ENCODE measurements at regions not wholly inside any gene's neighbourhood (a gene's known extent, or its start where the extent isn't known, plus 50 kb on each side); places are given as distances from the start of the nearest gene placed in this dataset.
"Not testable (repeated sequence)": the region's sequence is repeated elsewhere in the genome, so short reads cannot be mapped to it uniquely, and the experiment has no call there.

DNA sequence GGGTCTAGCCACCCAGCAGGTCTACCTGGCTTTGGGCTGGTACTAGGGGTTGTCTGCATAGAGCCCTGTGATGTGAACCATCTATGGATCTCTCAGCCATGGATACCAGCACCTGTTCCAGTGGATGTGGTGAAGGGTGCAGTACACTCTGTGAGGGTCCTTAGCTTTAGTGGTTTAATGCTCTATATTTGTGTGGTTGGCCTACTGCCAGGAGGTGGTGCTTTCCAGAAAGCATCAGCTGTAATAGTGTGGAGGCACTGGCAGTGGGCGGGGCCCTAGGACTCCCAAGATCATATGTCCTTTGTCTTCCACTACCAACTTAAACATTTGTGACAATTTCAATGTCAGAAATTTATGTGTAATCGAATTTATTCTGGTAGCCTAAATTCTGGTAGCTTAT lies 1065.1 kb downstream of the RPIA start:
- DNase-seq, result not testable (repeated sequence)

- DNase-seq, result not testable (repeated sequence)
These were observed 1067.0 kb downstream of the RPIA start for GRCh38 chr2:89758332-89759026.

DNA sequence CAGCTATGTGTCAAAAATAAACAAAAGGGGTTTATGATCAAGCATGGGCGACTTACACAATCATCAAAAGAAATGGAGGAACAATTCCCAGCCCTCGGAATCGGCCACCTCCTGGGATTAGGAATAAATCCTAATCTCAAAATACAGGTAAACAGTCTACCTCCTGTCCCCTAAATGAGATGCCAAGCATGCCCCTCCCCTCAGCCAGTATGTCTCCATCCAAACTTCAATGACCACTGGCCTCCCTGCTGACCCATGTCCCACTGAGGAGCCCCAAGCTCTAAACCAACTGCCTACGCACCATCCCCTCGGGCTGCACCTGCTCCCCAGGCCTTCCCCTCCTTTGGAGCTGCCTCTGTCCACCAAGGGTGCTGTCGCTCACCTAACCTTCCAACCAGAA lies 1069.3 kb downstream of the RPIA start:
- DNase-seq, result not testable (repeated sequence)

DNA sequence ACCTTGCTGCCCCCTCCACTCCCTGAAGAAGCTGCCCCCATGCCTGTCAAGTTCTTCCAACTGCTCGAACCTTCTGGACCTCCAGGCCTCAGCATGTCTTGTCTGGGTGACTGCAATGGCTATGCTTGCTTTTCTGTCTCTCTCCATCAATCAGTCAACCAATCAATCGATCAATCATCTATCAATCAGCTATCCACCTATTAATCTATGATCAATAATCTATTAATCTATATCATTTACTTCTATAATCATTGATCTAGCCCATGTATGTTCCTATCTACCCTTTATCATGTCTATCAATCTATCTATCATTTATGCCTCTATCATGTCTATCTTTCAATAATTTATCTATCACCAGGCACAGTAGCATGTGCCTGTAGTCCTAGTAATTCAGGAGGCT lies 1069.7 kb downstream of the RPIA start:
- not testable (repeated sequence) for DNase-seq

- DNase-seq, result not testable (repeated sequence)
These were observed 1070.4 kb downstream of the RPIA start for GRCh38 chr2:89761863-89762262.

DNA sequence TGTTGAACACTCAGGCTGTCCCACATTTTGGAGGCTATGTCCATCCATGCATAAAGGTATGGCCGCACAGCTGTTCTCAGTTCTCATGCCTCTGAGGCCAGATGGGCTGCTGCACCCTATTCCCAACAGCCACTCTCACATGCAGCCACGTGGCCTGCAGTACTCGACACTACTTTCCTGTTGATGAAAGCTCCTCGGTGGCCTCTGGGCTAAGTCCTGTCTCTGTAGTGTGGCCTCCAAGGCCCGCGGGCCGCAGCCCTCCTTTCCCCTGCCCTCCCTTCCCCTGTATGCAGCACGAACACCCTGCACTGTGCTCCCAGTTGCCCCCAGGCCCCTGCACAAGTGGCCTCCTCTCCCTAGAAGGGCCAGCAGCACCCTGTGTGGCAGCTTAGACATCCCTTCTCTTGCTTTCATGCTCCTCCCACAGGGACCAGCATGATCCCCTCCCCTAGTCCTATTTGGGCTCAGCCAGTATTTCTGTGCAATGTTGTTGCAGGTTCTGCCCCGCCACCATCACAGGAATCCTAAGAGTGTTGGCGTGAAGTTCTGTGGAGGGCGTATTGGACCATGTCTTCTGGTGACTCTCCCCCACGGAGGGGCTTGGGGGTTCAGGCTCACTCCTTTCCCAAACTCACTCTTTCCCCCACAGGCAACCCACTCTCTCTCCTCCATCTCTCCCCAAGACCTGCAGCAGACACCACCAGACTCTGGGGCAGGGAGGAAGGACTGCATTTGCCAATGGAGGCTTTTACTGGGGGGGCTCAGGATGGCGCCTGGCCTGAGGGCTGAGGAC lies 1071.2 kb downstream of the RPIA start:
- DNase-seq, result not testable (repeated sequence)

GRCh38 chr2:89763254-89763580 lies 1071.7 kb downstream of the RPIA start:
- no peak for DNase-seq

DNA sequence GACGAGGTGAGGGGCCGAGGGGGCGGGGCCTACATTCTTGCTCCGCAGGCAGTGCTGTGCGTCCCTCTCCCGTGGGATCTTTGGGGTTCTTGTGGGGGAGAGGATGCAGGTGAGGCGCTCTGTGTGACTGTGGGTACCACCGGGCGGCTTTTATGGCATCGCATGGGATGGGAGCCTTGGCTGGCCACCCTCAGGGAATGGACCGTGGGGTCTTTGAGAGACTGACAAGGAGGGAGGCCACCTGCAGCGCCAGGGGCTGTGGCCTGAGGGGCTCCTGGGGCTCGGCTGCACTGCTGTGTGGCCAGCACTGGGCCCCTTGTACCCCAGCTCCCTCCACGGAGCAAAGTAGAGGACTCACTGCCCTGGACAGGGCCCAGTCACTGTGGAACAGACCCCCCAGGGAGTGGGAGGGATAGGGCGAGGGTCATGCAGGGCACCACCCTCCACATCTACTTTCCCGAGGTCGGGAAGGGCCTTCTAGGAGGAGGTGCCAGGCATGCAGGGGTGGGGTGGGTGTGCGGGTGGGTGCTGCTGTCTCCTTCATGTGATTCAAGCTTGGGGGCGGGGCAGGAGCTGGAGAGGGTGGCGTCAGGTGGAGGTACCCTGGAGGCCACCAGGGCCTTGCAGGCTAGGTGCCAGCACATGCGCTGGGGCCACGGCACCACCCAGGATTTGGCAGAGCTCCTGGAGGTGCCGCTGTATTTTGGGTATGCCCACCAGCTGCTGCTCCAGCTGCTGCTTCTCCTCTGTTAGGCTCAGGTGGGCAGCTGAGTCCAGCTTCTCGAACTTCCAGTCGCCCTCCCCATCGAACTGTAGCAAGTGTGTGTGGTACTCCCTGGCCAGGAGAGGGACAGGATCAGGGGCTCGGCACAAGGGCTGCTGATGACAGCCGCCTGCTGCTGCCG lies 1072.4 kb downstream of the RPIA start:
- no peak for DNase-seq

GRCh38 chr2:89764571-89765360 lies 1073.3 kb downstream of the RPIA start:
- DNase-seq, result not testable (repeated sequence)

DNA sequence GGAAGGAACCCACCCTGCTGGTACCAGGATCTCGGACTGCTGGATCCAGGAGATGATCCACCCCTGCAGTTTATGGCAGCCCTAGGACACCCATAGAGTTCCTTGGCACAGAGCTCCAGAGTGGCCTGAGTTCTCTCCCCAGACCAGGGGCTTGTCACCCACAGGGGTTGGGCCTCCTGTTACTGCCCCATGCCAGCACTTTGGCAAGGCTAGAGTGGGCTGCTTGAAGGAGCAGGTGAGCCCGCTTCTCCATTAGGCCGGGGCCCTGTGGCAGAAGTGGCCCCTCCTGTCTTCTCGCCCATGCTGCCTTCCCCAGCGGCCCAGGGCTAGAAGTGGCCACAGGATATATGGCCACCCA lies 1073.9 kb downstream of the RPIA start:
- DNase-seq, result not testable (repeated sequence)

DNA sequence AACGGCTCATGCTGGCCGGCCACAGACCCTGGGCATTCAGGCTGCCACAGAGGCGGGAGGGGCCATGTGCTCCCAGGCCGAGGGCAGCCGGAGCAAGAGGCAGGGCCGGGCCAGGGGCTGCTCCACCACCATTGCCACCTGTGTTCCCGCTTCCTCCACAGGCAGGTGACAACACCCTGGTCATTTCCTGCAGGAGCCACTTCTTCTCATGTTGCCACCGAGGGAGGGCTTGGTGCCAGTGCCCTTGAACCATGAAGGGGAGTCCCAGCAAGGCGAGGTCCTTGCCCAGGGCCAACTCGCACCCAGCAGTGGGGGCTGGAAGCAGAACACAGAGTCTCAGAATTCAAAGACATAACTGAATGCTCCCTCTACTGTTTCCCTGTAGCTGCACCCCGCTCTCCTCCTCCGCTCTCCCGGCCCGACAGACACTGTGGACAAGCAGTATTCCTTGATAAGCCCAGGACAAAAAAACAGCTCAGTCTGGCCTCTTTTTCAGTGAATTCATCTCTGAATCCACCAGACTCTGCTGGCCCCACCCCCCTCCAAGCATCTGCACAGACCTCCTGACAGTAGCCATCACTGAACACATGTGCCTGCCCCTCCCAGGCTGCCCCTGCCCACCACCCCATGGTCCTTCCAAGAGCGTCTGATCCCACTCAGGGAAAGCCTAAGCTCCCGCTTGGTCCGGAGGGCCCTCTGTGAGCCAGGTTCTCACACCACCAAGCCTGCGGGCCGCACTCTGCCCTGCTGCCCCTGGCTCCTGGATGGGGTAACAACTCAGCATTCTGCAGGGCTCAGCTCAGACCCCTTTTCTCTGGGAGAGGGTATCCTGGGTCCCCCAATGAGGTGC lies 1074.9 kb downstream of the RPIA start:
- not testable (repeated sequence) for DNase-seq

DNA sequence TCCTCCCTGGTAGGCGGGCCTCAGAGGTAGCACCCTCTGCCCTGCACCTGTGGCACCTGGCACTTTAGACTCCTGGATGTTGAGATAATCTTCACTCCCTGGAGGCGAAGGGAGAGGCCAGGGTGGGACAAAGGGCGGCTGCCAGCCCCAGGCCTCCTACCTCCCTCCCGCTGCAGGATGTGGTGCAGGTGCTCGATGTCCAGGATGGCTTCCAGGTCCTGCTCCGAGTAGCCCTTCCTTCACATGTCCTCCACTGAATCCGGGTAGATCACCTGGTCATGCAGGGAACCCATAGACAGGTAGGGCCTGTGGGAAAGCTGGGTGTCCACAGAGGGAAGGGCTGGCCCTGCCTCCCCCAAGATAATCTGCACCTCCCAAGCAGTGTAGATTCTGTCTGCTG lies 1075.6 kb downstream of the RPIA start:
- not testable (repeated sequence) for DNase-seq

GRCh38 chr2:89767572-89768435 lies 1076.3 kb downstream of the RPIA start:
- DNase-seq, result no peak

GRCh38 chr2:89775885-89776284 lies 1084.4 kb downstream of the RPIA start:
- DNase-seq, result no peak

DNA sequence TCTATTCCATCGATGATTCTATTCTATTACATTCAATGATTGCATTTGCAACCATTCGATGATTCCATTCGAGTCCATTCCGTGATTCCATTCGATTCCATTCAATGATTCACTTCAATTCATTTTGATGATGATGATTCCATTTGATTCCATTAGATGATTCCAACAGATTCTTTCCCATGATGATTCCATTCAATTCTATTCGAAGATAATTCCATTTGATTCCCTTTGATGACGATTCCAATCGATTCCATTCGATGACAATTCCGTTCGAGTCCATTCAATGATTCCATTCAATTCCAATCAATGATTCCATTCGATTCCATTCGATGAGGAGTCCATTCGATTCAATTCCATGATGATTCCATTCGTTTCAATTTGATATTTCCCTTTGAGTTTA lies 1088.8 kb downstream of the RPIA start:
- no peak for DNase-seq

DNA sequence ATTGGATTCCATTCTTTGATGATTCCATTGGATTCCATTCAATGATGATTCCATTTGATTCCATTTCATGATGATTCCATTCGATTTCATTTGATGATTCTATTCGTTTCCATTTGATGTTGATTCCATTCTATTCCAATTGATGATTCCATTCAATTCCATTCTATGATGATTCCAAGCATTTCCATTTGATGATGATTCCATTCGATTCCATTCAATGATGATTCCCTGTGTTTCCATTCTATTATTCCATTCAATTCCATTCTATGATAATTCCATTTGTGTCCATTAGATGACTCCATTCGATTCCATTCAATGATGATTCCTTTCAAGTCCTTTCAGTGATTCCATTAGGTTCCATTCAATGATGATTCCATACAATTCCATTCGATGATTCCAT lies 1090.5 kb downstream of the RPIA start:
- DNase-seq, result no peak

- no peak for DNase-seq
These were observed 1093.5 kb downstream of the RPIA start for GRCh38 chr2:89784960-89785359.

GRCh38 chr2:89785528-89785927 lies 1094.1 kb downstream of the RPIA start:
- DNase-seq, result not testable (repeated sequence)

GRCh38 chr2:89786642-89787041 lies 1095.2 kb downstream of the RPIA start:
- DNase-seq, result not testable (repeated sequence)

All from nucleus accumbens (tissue), 56 donors.